ENCODE measurements at regions not wholly inside any gene's neighbourhood (a gene's known extent, or its start where the extent isn't known, plus 50 kb on each side); places are given as distances from the start of the nearest gene placed in this dataset.

DNA sequence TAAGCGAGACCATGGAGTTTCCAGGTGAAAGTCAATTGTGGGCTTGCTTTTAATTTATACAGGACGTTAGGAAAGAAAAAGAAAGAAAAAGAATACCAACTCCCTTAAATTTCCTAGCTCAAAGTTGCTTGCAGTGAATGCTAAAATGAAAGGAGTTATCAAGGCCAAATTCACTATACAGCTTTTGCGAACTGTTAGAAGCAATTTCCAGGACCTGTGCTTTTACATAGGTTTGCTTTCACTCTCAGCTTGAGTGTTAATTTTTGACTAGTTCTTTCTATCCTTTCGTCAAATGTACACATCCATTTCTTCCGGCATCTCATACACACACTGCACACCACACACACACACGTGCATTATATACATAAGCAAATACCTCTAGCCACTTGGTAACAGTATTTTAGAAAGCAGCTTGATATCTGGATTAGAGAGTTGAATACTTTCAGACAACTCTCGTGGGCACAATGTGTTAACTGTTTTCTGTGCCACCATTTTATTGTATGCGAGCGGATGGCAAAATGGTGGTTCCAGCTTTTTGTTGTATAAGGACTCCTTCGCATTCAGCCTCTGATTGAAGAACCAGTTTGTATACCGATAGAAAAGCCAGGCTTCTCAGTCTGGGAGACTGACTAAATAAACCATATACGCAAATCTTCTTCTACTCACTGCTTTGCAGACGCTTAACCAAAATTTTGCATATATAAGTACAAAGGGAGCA is 381.8 kb downstream of the MTX2 start:
- Histone ChIP-seq H3K27ac (ENCODE audit: insufficient read depth in 1 of 2, low read depth in 1 of 2, low read length in 2 of 2, poor library complexity in 1 of 2, severe bottlenecking in 2 of 2) (no peak overlapping the region), H3K4me1 (ENCODE audit: control extremely low read depth in 1 of 4, control insufficient read depth in 4 of 4, insufficient read depth in 4 of 4, low read length in 3 of 4) (peaks cover 0 to 2% (median 0%) of the 10 kb centered on the region in 4 experiments), H3K27me3 (replicated peaks in 2 of 5; ENCODE audit: control insufficient read depth in 4 of 5, insufficient read depth in 5 of 5, low read length in 4 of 5) (peaks cover 12 to 63% (median 31%) of the 10 kb centered on the region in 5 experiments), H3K9me3 (ENCODE audit: control extremely low read depth in 1 of 5, control insufficient read depth in 4 of 5, insufficient read depth in 2 of 5, low read depth in 1 of 5, low read length in 4 of 5) (no peaks in the 10 kb centered on the region), H3K36me3 (ENCODE audit: control insufficient read depth in 4 of 4, insufficient read depth in 4 of 4, low read length in 3 of 4) (no peaks in the 10 kb centered on the region), H3K4me3 (ENCODE audit: control insufficient read depth in 1 of 7, extremely low read depth in 1 of 7, insufficient read depth in 4 of 7, low read depth in 2 of 7, low read length in 6 of 7) (no peak overlapping the region)
- no peak for DNase-seq
- ChIA-PET CTCF (interaction anchor here (0.7 to 6.1 kb wide), 22 partner anchors 10 to 568 kb away, joined by 3 to 53 read pairs (median 5); no protein-coding TSS in a partner anchor), POLR2A (interaction anchor here (0.6 kb wide), 1 partner anchor 18 kb away, joined by 3 read pairs; no protein-coding TSS in a partner anchor)
- 98% methylated on average over 5 of the region's 13 CpGs for WGBS (ENCODE audit: insufficient coverage)

DNA sequence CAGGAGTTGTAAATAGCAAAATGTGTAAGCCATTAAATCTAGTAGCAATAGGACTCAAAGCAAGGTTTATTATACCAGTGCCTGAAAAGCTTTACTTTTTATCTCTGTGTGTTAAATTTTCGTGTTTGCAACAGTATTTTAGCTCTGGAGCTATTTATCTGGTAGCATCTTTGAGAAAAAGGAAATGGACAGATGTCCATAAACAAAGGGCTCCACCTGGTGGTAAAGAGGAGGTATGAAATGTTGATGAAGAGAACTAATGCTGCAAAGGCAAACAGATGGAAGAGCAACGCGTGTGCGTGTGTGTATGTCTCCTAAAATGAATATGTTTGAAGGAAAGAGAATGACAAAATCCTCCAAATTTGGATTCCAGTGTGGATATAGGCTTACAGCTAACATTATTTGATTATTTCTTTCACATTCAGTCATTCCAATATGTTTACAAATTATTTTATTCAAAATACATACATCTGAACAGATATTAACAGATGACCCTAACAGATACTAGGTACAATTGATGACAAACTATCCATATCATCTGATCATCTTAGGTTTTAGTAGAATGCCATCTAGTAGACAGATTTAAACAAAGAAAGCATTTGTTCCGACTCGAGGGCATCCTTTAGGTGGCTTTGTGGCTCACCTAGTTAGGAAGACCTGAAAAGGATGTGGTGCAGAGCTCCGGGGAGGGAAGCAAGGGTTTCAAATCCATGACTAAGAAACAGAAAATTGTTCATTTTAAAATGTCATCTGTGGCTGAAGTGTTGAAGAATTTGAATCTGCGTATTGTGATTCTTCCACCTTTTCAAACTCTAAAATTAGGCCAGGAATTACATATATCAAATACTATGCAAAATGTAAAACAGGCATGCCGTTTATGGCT is 383.3 kb downstream of the MTX2 start:
- Histone ChIP-seq H3K9me3 (ENCODE audit: control extremely low read depth in 1 of 5, control insufficient read depth in 4 of 5, insufficient read depth in 2 of 5, low read depth in 1 of 5, low read length in 4 of 5) (no peaks in the 10 kb centered on the region), H3K4me3 (ENCODE audit: control insufficient read depth in 1 of 7, extremely low read depth in 1 of 7, insufficient read depth in 4 of 7, low read depth in 2 of 7, low read length in 6 of 7) (no peak overlapping the region), H3K27ac (ENCODE audit: insufficient read depth in 1 of 2, low read depth in 1 of 2, low read length in 2 of 2, poor library complexity in 1 of 2, severe bottlenecking in 2 of 2) (no peak overlapping the region), H3K36me3 (ENCODE audit: control insufficient read depth in 4 of 4, insufficient read depth in 4 of 4, low read length in 3 of 4) (no peaks in the 10 kb centered on the region), H3K27me3 (replicated peaks in 2 of 5; ENCODE audit: control insufficient read depth in 4 of 5, insufficient read depth in 5 of 5, low read length in 4 of 5) (peaks cover 12 to 57% (median 27%) of the 10 kb centered on the region in 5 experiments), H3K4me1 (ENCODE audit: control extremely low read depth in 1 of 4, control insufficient read depth in 4 of 4, insufficient read depth in 4 of 4, low read length in 3 of 4) (peaks cover 0 to 2% (median 0%) of the 10 kb centered on the region in 4 experiments)
- CTCF ChIA-PET = interaction anchor here (0.9 to 6.1 kb wide), 21 partner anchors 9 to 539 kb away, joined by 3 to 53 read pairs (median 5); no protein-coding TSS in a partner anchor
- POLR2A ChIA-PET = no interaction called here
- peak; percentile 50 to 77 (median 73) for DNase-seq
- WGBS (ENCODE audit: insufficient coverage) = 38% methylated on average over 6 of the region's 9 CpGs

DNA sequence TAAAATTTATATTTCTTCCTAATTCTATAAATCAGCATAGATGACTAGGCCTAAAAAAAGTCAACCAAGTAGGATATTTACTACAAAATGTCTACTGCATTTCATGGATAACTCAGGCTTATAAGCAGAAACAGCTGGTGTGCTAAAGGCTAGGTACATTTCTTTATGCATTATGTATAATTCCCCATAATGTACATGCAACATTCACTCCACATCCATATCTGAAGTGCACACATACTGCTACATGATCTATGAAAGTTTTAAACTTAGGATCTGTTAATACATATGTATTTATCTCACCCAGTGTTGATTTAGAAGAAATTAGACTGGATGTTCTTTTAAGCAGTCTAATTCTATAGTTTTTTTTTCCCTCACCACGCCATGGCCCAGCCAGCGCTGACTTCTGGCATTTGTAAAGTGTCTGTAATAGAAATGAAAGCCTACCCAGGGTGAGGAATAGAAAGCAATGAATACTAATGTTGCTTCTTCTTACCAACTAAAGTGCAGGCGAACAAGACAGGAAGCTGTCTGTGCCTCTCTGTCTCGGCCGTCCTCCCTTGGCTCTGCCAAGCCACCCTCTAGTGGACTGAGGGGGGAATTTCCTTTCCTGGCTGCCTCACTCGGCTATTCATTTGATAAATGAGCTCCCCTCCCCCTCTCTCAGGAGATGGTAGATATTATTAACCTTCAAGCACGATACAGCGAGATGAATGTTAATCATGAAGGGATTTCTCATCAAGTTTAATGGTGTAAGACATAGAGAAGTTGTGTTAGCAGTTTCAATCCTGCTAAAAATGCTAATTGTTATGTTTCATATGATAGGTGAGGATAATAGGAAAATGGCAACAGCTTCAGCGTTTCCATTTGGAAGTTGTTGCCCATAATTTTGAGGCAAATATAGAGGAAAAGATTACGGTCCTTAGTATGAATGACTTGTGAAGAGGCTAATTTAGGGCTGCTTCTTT is 384.5 kb downstream of the MTX2 start:
- Histone ChIP-seq H3K9me3 (ENCODE audit: control extremely low read depth in 1 of 5, control insufficient read depth in 4 of 5, insufficient read depth in 2 of 5, low read depth in 1 of 5, low read length in 4 of 5) (no peaks in the 10 kb centered on the region), H3K27ac (ENCODE audit: insufficient read depth in 1 of 2, low read depth in 1 of 2, low read length in 2 of 2, poor library complexity in 1 of 2, severe bottlenecking in 2 of 2) (no peak overlapping the region), H3K4me3 (ENCODE audit: control insufficient read depth in 1 of 7, extremely low read depth in 1 of 7, insufficient read depth in 4 of 7, low read depth in 2 of 7, low read length in 6 of 7) (no peak overlapping the region), H3K36me3 (ENCODE audit: control insufficient read depth in 4 of 4, insufficient read depth in 4 of 4, low read length in 3 of 4) (no peaks in the 10 kb centered on the region), H3K27me3 (replicated peaks in 2 of 5; ENCODE audit: control insufficient read depth in 4 of 5, insufficient read depth in 5 of 5, low read length in 4 of 5) (peaks cover 7 to 58% (median 22%) of the 10 kb centered on the region in 5 experiments), H3K4me1 (ENCODE audit: control extremely low read depth in 1 of 4, control insufficient read depth in 4 of 4, insufficient read depth in 4 of 4, low read length in 3 of 4) (peaks cover 0 to 2% (median 0%) of the 10 kb centered on the region in 4 experiments)
- POLR2A ChIA-PET = interaction anchor here (0.7 kb wide), 1 partner anchor 163 kb away, joined by 3 read pairs; no protein-coding TSS in a partner anchor
- peak; percentile 58 to 74 (median 71) for DNase-seq
- CTCF ChIA-PET = interaction anchor here (0.6 to 6.1 kb wide), 22 partner anchors 9 to 551 kb away, joined by 3 to 53 read pairs (median 4); no protein-coding TSS in a partner anchor
- 55% methylated on average over 3 of the region's 10 CpGs for WGBS (ENCODE audit: insufficient coverage)

DNA sequence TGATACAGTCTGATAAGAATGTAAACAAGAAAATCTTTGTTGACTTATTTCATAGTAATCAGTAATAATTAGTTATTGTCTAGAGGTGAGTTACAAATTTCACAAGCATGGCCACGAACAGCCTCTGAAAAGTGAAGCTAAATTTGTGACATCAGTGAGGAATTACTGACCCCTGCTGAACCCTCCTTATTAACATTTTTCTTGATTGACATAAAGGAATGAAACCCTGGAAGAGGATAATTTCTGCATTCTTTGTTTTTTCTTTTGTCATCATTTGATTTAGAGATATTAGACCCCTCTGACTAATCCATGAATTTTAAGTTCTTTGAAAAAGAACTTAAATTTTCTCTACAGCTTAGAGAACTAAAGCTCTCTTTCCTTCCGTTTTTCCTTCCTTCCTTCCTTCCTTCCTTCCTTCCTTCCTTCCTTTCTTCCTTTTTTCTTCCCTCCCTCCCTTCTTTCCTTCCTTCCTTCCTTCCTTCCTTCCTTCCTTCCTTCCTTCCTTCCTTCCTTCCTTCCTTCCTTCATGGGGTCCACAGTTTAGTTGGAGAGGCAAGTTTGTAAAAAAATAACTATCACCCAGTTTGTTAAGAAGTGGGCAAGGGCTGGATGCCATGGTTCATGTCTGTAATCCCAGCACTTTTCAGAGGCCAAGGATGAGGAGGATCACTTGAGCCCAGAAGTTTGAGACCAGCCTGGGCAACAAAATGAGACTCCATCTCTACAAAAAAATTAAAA is 387.0 kb downstream of the MTX2 start:
- H3K4me1 ChIP-seq (ENCODE audit: control extremely low read depth in 1 of 4, control insufficient read depth in 4 of 4, insufficient read depth in 4 of 4, low read length in 3 of 4) = peaks cover 0 to 2% (median 0%) of the 10 kb centered on the region in 4 experiments
- H3K9me3 ChIP-seq (ENCODE audit: control extremely low read depth in 1 of 5, control insufficient read depth in 4 of 5, insufficient read depth in 2 of 5, low read depth in 1 of 5, low read length in 4 of 5) = no peaks in the 10 kb centered on the region
- peaks cover 3 to 49% (median 22%) of the 10 kb centered on the region in 5 experiments for H3K27me3 ChIP-seq (replicated peaks in 2 of 5; ENCODE audit: control insufficient read depth in 4 of 5, insufficient read depth in 5 of 5, low read length in 4 of 5)
- 50% methylated on average over 1 of the region's 2 CpGs for WGBS (ENCODE audit: insufficient coverage)
- ChIA-PET POLR2A (no interaction called here), CTCF (no interaction called here)
- no peak overlapping the region for H3K27ac ChIP-seq (ENCODE audit: insufficient read depth in 1 of 2, low read depth in 1 of 2, low read length in 2 of 2, poor library complexity in 1 of 2, severe bottlenecking in 2 of 2)
- H3K4me3 ChIP-seq (ENCODE audit: control insufficient read depth in 1 of 7, extremely low read depth in 1 of 7, insufficient read depth in 4 of 7, low read depth in 2 of 7, low read length in 6 of 7) = no peak overlapping the region
- H3K36me3 ChIP-seq (ENCODE audit: control insufficient read depth in 4 of 4, insufficient read depth in 4 of 4, low read length in 3 of 4) = no peaks in the 10 kb centered on the region
- no peak for DNase-seq

DNA sequence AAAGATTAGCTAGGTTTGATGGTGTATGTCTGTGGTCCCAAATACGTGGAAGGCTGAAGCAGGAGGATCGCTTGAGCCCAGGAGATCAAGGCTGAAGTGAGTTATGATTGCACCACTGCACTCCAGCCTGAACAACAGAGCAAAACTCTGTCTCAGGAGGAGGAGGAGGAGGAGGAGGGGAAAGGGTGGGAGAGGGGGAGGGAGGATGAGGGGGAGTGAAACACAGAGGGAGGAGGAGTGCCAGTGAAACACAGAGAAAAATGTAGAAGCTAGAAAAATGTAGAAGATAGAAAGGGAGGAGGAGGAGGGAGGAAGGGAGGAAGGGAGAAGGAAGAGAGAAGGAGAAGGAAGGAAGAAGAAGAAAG is 387.5 kb downstream of the MTX2 start:
- ChIA-PET CTCF (interaction anchor here (1.3 kb wide), 1 partner anchor 8 kb away, joined by 4 read pairs; no protein-coding TSS in a partner anchor), POLR2A (no interaction called here)
- peaks cover 3 to 47% (median 18%) of the 10 kb centered on the region in 5 experiments for H3K27me3 ChIP-seq (replicated peaks in 2 of 5; ENCODE audit: control insufficient read depth in 4 of 5, insufficient read depth in 5 of 5, low read length in 4 of 5)
- H3K27ac ChIP-seq (ENCODE audit: insufficient read depth in 1 of 2, low read depth in 1 of 2, low read length in 2 of 2, poor library complexity in 1 of 2, severe bottlenecking in 2 of 2) = no peak overlapping the region
- DNase-seq = no peak
- no peak overlapping the region for H3K4me3 ChIP-seq (ENCODE audit: control insufficient read depth in 1 of 7, extremely low read depth in 1 of 7, insufficient read depth in 4 of 7, low read depth in 2 of 7, low read length in 6 of 7)
- WGBS (ENCODE audit: insufficient coverage) = 94% methylated on average over 2 of the region's 2 CpGs
- peaks cover 0 to 2% (median 0%) of the 10 kb centered on the region in 4 experiments for H3K4me1 ChIP-seq (ENCODE audit: control extremely low read depth in 1 of 4, control insufficient read depth in 4 of 4, insufficient read depth in 4 of 4, low read length in 3 of 4)
- H3K9me3 ChIP-seq (ENCODE audit: control extremely low read depth in 1 of 5, control insufficient read depth in 4 of 5, insufficient read depth in 2 of 5, low read depth in 1 of 5, low read length in 4 of 5) = no peaks in the 10 kb centered on the region
- no peaks in the 10 kb centered on the region for H3K36me3 ChIP-seq (ENCODE audit: control insufficient read depth in 4 of 4, insufficient read depth in 4 of 4, low read length in 3 of 4)

DNA sequence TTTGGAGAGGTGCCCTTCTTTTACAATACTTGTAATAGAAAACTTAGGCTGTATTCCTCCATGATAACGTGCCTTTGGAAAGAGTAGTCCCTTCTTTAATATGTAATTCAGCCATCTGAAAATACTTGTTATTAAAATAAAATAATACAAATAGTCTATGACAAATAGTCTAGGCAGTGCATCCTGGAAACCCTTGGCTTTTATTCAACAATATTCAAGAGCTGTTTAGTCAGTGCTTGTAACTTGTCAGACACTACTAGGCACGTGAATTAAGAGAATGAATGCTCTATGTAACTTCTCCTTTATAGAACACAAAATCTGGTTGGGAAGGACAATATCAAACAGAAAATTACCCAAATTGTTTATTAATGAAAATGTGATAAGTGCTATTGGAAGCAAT is 388.2 kb downstream of the MTX2 start:
- ChIA-PET CTCF (interaction anchor here (1.3 kb wide), 1 partner anchor 9 kb away, joined by 4 read pairs; no protein-coding TSS in a partner anchor), POLR2A (no interaction called here)
- DNase-seq = no peak
- Histone ChIP-seq H3K4me1 (ENCODE audit: control extremely low read depth in 1 of 4, control insufficient read depth in 4 of 4, insufficient read depth in 4 of 4, low read length in 3 of 4) (peaks cover 0 to 2% (median 0%) of the 10 kb centered on the region in 4 experiments), H3K27me3 (replicated peaks in 2 of 5; ENCODE audit: control insufficient read depth in 4 of 5, insufficient read depth in 5 of 5, low read length in 4 of 5) (peaks cover 3 to 45% (median 18%) of the 10 kb centered on the region in 5 experiments), H3K27ac (ENCODE audit: insufficient read depth in 1 of 2, low read depth in 1 of 2, low read length in 2 of 2, poor library complexity in 1 of 2, severe bottlenecking in 2 of 2) (no peak overlapping the region), H3K4me3 (ENCODE audit: control insufficient read depth in 1 of 7, extremely low read depth in 1 of 7, insufficient read depth in 4 of 7, low read depth in 2 of 7, low read length in 6 of 7) (no peak overlapping the region), H3K36me3 (ENCODE audit: control insufficient read depth in 4 of 4, insufficient read depth in 4 of 4, low read length in 3 of 4) (no peaks in the 10 kb centered on the region), H3K9me3 (ENCODE audit: control extremely low read depth in 1 of 5, control insufficient read depth in 4 of 5, insufficient read depth in 2 of 5, low read depth in 1 of 5, low read length in 4 of 5) (no peaks in the 10 kb centered on the region)
- no CpG with 5 or more reads among the region's 2 CpGs for WGBS (ENCODE audit: insufficient coverage)
